ENCODE measurements at regions not wholly inside any gene's neighbourhood (a gene's known extent, or its start where the extent isn't known, plus 50 kb on each side); places are given as distances from the start of the nearest gene placed in this dataset.

DNA sequence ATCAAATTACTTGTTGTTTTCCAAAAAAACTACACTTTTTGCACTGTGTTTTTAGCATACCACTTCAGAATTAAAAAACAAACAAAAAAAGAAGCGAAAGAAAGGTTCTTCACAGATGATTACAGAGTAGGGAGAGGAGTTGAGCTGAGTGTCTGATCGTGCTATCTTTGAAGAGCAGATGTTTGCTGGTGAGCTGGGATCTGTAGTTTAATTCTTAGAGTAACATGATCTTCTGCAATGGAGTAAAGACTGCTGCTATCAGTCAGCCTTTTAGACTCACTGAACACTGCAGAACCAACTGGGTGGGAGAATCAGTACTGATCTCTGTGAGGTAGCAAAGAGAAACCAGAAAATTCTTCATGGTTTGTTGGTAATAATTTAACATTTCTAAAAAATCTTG, 1197.8 kb upstream of the SORCS1 start:
- TF ChIP-seq CTCF (IDR thresholded peaks at IDR 0.05) = no peak
- TF ChIP-seq TCF7L2 (IDR thresholded peaks at IDR 0.05; ENCODE audit: low read depth, low read length) = no peak
- TF ChIP-seq, protein P1, sequence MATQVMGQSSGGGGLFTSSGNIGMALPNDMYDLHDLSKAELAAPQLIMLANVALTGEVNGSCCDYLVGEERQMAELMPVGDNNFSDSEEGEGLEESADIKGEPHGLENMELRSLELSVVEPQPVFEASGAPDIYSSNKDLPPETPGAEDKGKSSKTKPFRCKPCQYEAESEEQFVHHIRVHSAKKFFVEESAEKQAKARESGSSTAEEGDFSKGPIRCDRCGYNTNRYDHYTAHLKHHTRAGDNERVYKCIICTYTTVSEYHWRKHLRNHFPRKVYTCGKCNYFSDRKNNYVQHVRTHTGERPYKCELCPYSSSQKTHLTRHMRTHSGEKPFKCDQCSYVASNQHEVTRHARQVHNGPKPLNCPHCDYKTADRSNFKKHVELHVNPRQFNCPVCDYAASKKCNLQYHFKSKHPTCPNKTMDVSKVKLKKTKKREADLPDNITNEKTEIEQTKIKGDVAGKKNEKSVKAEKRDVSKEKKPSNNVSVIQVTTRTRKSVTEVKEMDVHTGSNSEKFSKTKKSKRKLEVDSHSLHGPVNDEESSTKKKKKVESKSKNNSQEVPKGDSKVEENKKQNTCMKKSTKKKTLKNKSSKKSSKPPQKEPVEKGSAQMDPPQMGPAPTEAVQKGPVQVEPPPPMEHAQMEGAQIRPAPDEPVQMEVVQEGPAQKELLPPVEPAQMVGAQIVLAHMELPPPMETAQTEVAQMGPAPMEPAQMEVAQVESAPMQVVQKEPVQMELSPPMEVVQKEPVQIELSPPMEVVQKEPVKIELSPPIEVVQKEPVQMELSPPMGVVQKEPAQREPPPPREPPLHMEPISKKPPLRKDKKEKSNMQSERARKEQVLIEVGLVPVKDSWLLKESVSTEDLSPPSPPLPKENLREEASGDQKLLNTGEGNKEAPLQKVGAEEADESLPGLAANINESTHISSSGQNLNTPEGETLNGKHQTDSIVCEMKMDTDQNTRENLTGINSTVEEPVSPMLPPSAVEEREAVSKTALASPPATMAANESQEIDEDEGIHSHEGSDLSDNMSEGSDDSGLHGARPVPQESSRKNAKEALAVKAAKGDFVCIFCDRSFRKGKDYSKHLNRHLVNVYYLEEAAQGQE (IDR thresholded peaks at IDR 0.05; ENCODE audit: insufficient read depth in 1 of 2, low read depth in 2 of 2, low read length in 1 of 2) = no peak
- TF ChIP-seq POLR2AphosphoS5 (IDR thresholded peaks at IDR 0.05; ENCODE audit: low read depth, low read length) = no peak

All from Panc1 (cell line).